IMR-90 (cell line): ENCODE measurements at regions not wholly inside any gene's neighbourhood (a gene's known extent, or its start where the extent isn't known, plus 50 kb on each side); places are given as distances from the start of the nearest gene placed in this dataset.

Experiments used
- ATAC-seq: fragments of 200-7000 bp; cut with Tn5 transposase; 2 replicates; pipeline ENCODE4 v1.9.1; 2020; ENCODE audit warnings: low read depth, mild to moderate bottlenecking, moderate library complexity
- BruUV-seq: library from RNA; stranded (reverse); fragments of 400-500 nt; replicated peaks from 2 replicates; lab custom pipeline; 2021; lab: Mats Ljungman, UMichigan
- CTCF ChIA-PET: fragments of 300-600 bp; formaldehyde crosslinking; extraction: SDS; loops from one replicate; lab custom pipeline; 2021; ENCODE audit warnings: antibody characterized with exemption; lab: Yijun Ruan, JAX
- POLR2A ChIA-PET: fragments of 300-600 bp; sonication (Branson Sonifier 250); formaldehyde crosslinking; loops from one replicate; lab custom pipeline; 2022; ENCODE audit warnings: antibody characterized with exemption; ENCODE audit not compliant: unreplicated experiment; lab: Charles Lee
- DNase-seq: peaks from one replicate; pipeline ENCODE4 v3.0.0; 2013
- H2AFZ ChIP-seq: replicated peaks from 2 replicates; pipeline ENCODE3; 2013; ENCODE audit warnings: low read length, mild to moderate bottlenecking; ENCODE audit not compliant: poor library complexity
- H2AK5ac ChIP-seq: 2 replicates; pipeline ENCODE4 v1.6.1; 2013; ENCODE audit warnings: low read depth, low read length, inconsistent platforms
- H2AK9ac ChIP-seq: replicated peaks from 2 replicates; pipeline ENCODE3; 2013; ENCODE audit warnings: mild to moderate bottlenecking, low read depth, low read length, moderate library complexity; ENCODE audit not compliant: poor library complexity
- H2BK120ac ChIP-seq: 2 replicates; pipeline ENCODE4 v1.6.1; 2013; ENCODE audit warnings: low read depth, low read length, inconsistent platforms
- H2BK15ac ChIP-seq: 3 replicates; pipeline ENCODE4 v1.6.1; 2013; ENCODE audit warnings: low read depth, low read length, inconsistent platforms
- H2BK20ac ChIP-seq: 2 replicates; pipeline ENCODE4 v1.6.1; 2013; ENCODE audit warnings: low read depth, mild to moderate bottlenecking, inconsistent platforms, low read length, moderate library complexity
- H2BK5ac ChIP-seq: 2 replicates; pipeline ENCODE4 v1.6.1; 2013; ENCODE audit warnings: mild to moderate bottlenecking, low read depth, low read length, inconsistent platforms; ENCODE audit not compliant: poor library complexity, severe bottlenecking
- H3K14ac ChIP-seq: replicated peaks from 2 replicates; pipeline ENCODE4 v1.6.1; 2013; ENCODE audit warnings: low read depth, low read length, inconsistent platforms
- H3K18ac ChIP-seq: 2 replicates; pipeline ENCODE4 v1.6.1; 2013; ENCODE audit warnings: low read depth, low read length, control low read depth
- H3K23ac ChIP-seq: 2 replicates; pipeline ENCODE4 v1.6.1; 2013; ENCODE audit warnings: low read depth, low read length, inconsistent platforms
- H3K27ac ChIP-seq: 2 replicates; pipeline ENCODE4 v1.5.1; 2013; ENCODE audit warnings: mild to moderate bottlenecking, control low read depth, low read length; ENCODE audit not compliant: insufficient read depth
- H3K27me3 ChIP-seq: 2 replicates; pipeline ENCODE4 v1.6.1; 2013; ENCODE audit warnings: low read length; ENCODE audit not compliant: control insufficient read depth, insufficient read depth
- H3K36me3 ChIP-seq: 2 replicates; pipeline ENCODE4 v1.6.1; 2013; ENCODE audit warnings: low read length, mixed read lengths; ENCODE audit not compliant: control insufficient read depth, insufficient read depth
- H3K4ac ChIP-seq: 2 replicates; pipeline ENCODE4 v1.6.1; 2013; ENCODE audit warnings: low read depth, low read length, inconsistent platforms
- H3K4me1 ChIP-seq: 2 replicates; pipeline ENCODE4 v1.6.1; 2013; ENCODE audit warnings: low read length, mixed read lengths; ENCODE audit not compliant: control insufficient read depth, insufficient read depth
- H3K4me2 ChIP-seq: 2 replicates; pipeline ENCODE4 v1.6.1; 2013; ENCODE audit warnings: low read depth, mild to moderate bottlenecking, control low read depth, low read length, moderate library complexity
- H3K4me3 ChIP-seq: 2 replicates; pipeline ENCODE4 v1.5.1; 2013; ENCODE audit warnings: low read depth, mild to moderate bottlenecking, control low read depth, low read length, moderate library complexity; ENCODE audit not compliant: insufficient read depth
- H3K56ac ChIP-seq: 2 replicates; pipeline ENCODE4 v1.6.1; 2013; ENCODE audit warnings: low read length, inconsistent platforms; ENCODE audit not compliant: insufficient read depth; ENCODE audit errors: extremely low read depth
- H3K79me1 ChIP-seq, 2 experiments: 2 replicates each; pipeline ENCODE4 v1.6.1; 2013; ENCODE audit warnings: low read length in 2 of 2, inconsistent platforms in 1 of 2, low read depth in 1 of 2
- H3K9ac ChIP-seq: 2 replicates; pipeline ENCODE4 v1.6.1; 2013; ENCODE audit warnings: low read depth, low read length, control low read depth
- H3K9me1 ChIP-seq: 2 replicates; pipeline ENCODE4 v1.6.1; 2013; ENCODE audit warnings: low read length, inconsistent platforms; ENCODE audit not compliant: insufficient read depth
- H3K9me3 ChIP-seq: 2 replicates; pipeline ENCODE4 v1.6.1; 2013; ENCODE audit warnings: low read length; ENCODE audit not compliant: control insufficient read depth, insufficient read depth
- H4K20me1 ChIP-seq: 2 replicates; pipeline ENCODE4 v1.6.1; 2013; ENCODE audit warnings: low read length, inconsistent platforms; ENCODE audit not compliant: insufficient read depth
- H4K5ac ChIP-seq: 2 replicates; pipeline ENCODE4 v1.6.1; 2013; ENCODE audit warnings: mild to moderate bottlenecking, low read depth, low read length, control low read depth
- H4K8ac ChIP-seq, 2 experiments: 2 replicates each; pipeline ENCODE4 v1.6.1; 2013; ENCODE audit warnings: low read depth in 2 of 2, low read length in 2 of 2, control low read depth in 1 of 2, inconsistent platforms in 1 of 2
- H4K91ac ChIP-seq: 2 replicates; pipeline ENCODE4 v1.6.1; 2013; ENCODE audit warnings: low read depth, low read length, inconsistent platforms; ENCODE audit not compliant: insufficient read depth
- CEBPB ChIP-seq: IDR thresholded peaks from 2 replicates; pipeline ENCODE4 v1.6.1; 2012; ENCODE audit warnings: low read depth, low read length, improper control_type of control experiment
- CHD1 ChIP-seq: IDR thresholded peaks from 2 replicates; pipeline ENCODE4 v1.6.1; 2012; ENCODE audit warnings: low read depth, low read length, improper control_type of control experiment
- FOS ChIP-seq: fragments of 150-350 bp; IDR thresholded peaks from 2 replicates; pipeline ENCODE4 v1.6.1; 2016; ENCODE audit warnings: low read depth, low read length
- MAZ ChIP-seq: IDR thresholded peaks from 2 replicates; pipeline ENCODE4 v1.6.1; 2012; ENCODE audit warnings: low read depth, mild to moderate bottlenecking, low read length, improper control_type of control experiment, moderate library complexity, borderline replicate concordance
- POLR2A ChIP-seq: IDR thresholded peaks from 2 replicates; pipeline ENCODE4 v1.6.1; 2012; ENCODE audit warnings: mild to moderate bottlenecking, low read depth, low read length
- RCOR1 ChIP-seq: IDR thresholded peaks from 2 replicates; pipeline ENCODE4 v1.6.1; 2012; ENCODE audit warnings: mild to moderate bottlenecking, low read length, improper control_type of control experiment; ENCODE audit not compliant: insufficient replicate concordance
- RFX5 ChIP-seq: IDR thresholded peaks from 2 replicates; pipeline ENCODE4 v1.8.0; 2012; ENCODE audit warnings: low read depth, mild to moderate bottlenecking, low read length, moderate library complexity
- SMC3 ChIP-seq: fragments of 150-350 bp; IDR thresholded peaks from 2 replicates; pipeline ENCODE4 v1.6.1; 2016; ENCODE audit warnings: low read depth, mild to moderate bottlenecking, antibody characterized with exemption, low read length, moderate library complexity
- WGBS, 2 experiments: methylation state at CpG; one replicate each; pipeline versions ENCODE4 v1.1.5 to v1.1.7; 2013; ENCODE audit warnings: missing lambda C conversion rate in 2 of 2; ENCODE audit not compliant: insufficient read length in 1 of 2; ENCODE audit errors: extremely low coverage in 2 of 2; 5-methylcytosine and 5-hydroxymethylcytosine counted together
- dilution Hi-C: fragments of 300-500 bp; cut with HindIII; formaldehyde crosslinking; loops from one replicate; pipeline ENCODE4 v1.14.3; 2018; ENCODE audit warnings: low sequenced_read_pairs; ENCODE audit not compliant: unreplicated experiment
- in situ Hi-C: fragments of 300-500 bp; cut with MboI; formaldehyde crosslinking; loops from 3 replicates; pipeline ENCODE4 v1.14.3; 2019; ENCODE audit warnings: low sequenced_read_pairs, inconsistent platforms, mixed read lengths
- intact Hi-C: fragments of 100-400 bp; cut with micrococcal nuclease; formaldehyde crosslinking; loops from 2 replicates; pipeline ENCODE4 v1.10.0; 2022
- TF ChIP-seq, protein P1 (sequence below): fragments of 150-350 bp; IDR thresholded peaks from 2 replicates; pipeline ENCODE4 v1.6.1; 2017; ENCODE audit warnings: mild to moderate bottlenecking, antibody characterized with exemption, low read length, low read depth

DNA sequence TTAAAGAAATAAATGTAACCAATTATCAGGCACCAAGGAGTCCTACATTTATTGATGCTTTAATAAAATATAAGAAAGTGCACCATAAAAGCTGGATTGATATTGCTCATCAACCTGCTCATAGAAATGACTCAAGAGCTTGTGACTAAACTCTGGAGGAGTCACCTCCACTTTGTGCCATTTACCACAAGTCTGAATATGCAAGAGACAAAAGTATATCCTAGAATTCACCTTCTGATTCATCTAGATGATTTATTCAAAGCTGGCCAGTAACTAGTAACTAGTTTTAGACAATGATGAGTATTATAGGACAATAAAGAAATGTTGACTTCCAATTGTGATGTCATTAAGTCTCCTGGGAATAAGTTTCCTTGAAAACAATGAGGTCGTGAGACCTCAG is 146.0 kb upstream of the SOX11 start:
- Histone ChIP-seq H2AFZ (no peak overlapping the region), H3K4me3 (no peak overlapping the region), H3K36me3 (no peaks in the 10 kb centered on the region), H2BK5ac (no peak overlapping the region), H4K20me1 (no peaks in the 10 kb centered on the region), H3K79me1 (no peaks in the 10 kb centered on the region), H3K14ac (no peak overlapping the region), H3K4ac (no peak overlapping the region), H3K9me1 (no peaks in the 10 kb centered on the region), H2BK20ac (no peak overlapping the region), H3K9ac (no peak overlapping the region), H2AK9ac (no peak overlapping the region), H2BK120ac (no peak overlapping the region), H3K18ac (no peak overlapping the region), H3K4me2 (no peak overlapping the region), H4K5ac (no peak overlapping the region), H2BK15ac (no peak overlapping the region), H3K23ac (no peak overlapping the region), H4K91ac (no peak overlapping the region), H4K8ac (no peak overlapping the region), H3K4me1 (no peaks in the 10 kb centered on the region; the same call in 1 of the 2 replicates), H3K9me3 (peaks cover 6% of the 10 kb centered on the region; the same call in 1 of the 2 replicates), H3K27ac (no peak overlapping the region), H3K56ac (no peak overlapping the region), H3K27me3 (no peaks in the 10 kb centered on the region), H2AK5ac (no peak overlapping the region)
- no TSS peak for BruUV-seq
- dilution Hi-C loops, result no loop called here
- ChIA-PET CTCF (no interaction called here), POLR2A (no interaction called here)
- intact Hi-C loops, result no loop called here
- ATAC-seq, result no peak
- TF ChIP-seq RCOR1, result no peak
- TF ChIP-seq, protein P1, sequence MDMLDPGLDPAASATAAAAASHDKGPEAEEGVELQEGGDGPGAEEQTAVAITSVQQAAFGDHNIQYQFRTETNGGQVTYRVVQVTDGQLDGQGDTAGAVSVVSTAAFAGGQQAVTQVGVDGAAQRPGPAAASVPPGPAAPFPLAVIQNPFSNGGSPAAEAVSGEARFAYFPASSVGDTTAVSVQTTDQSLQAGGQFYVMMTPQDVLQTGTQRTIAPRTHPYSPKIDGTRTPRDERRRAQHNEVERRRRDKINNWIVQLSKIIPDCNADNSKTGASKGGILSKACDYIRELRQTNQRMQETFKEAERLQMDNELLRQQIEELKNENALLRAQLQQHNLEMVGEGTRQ, result no peak
- no peak for TF ChIP-seq RFX5
- TF ChIP-seq CEBPB, result no peak
- TF ChIP-seq POLR2A, result no peak
- TF ChIP-seq MAZ, result no peak
- no peak for TF ChIP-seq SMC3
- TF ChIP-seq FOS, result no peak
- no peak for TF ChIP-seq CHD1
- peak; percentile 31 for DNase-seq
- WGBS, 2 experiments, result no CpG with 5 or more reads among the region's 1 CpG
- in situ Hi-C loops, result no loop called here
